Trophoblast cell (in vitro differentiated cells and primary cell): ENCODE measurements at regions not wholly inside any gene's neighbourhood (a gene's known extent, or its start where the extent isn't known, plus 50 kb on each side); places are given as distances from the start of the nearest gene placed in this dataset.

Experiments used
- DNase-seq, 2 donors: peaks; one replicate each; pipeline ENCODE4 v3.0.0-alpha.2; 2016
- H2AFZ ChIP-seq: 2 replicates; pipeline ENCODE4 v1.6.1; 2013; ENCODE audit warnings: low read length, moderate library complexity, mild to moderate bottlenecking; ENCODE audit not compliant: insufficient read depth, poor library complexity
- H2AK5ac ChIP-seq: 2 replicates; pipeline ENCODE4 v1.6.1; 2013; ENCODE audit warnings: mild to moderate bottlenecking, low read length
- H2BK120ac ChIP-seq: 2 replicates; pipeline ENCODE4 v1.6.1; 2013; ENCODE audit warnings: low read length, mild to moderate bottlenecking, moderate library complexity; ENCODE audit not compliant: insufficient read depth, poor library complexity
- H2BK12ac ChIP-seq: 2 replicates; pipeline ENCODE4 v1.6.1; 2013; ENCODE audit warnings: mild to moderate bottlenecking, low read length, moderate library complexity
- H2BK5ac ChIP-seq: 2 replicates; pipeline ENCODE4 v1.6.1; 2013; ENCODE audit warnings: low read length, low read depth, moderate library complexity, mild to moderate bottlenecking; ENCODE audit not compliant: poor library complexity
- H3K14ac ChIP-seq: 2 replicates; pipeline ENCODE4 v1.6.1; 2013; ENCODE audit warnings: mild to moderate bottlenecking, low read length
- H3K18ac ChIP-seq: 2 replicates; pipeline ENCODE4 v1.6.1; 2013; ENCODE audit warnings: mild to moderate bottlenecking, low read length
- H3K23ac ChIP-seq: 2 replicates; pipeline ENCODE4 v1.6.1; 2013; ENCODE audit warnings: low read length
- H3K27ac ChIP-seq: 2 replicates; pipeline ENCODE4 v1.5.1; 2013; ENCODE audit warnings: low read depth, mild to moderate bottlenecking, inconsistent platforms, low read length, moderate library complexity
- H3K27me3 ChIP-seq: 2 replicates; pipeline ENCODE4 v1.6.1; 2013; ENCODE audit warnings: inconsistent platforms, mild to moderate bottlenecking, low read length, moderate library complexity; ENCODE audit not compliant: insufficient read depth
- H3K36me3 ChIP-seq, 2 experiments: 1 replicate in 1 of 2; 2 replicates in 1 of 2; pipeline ENCODE4 v1.6.1; 2013; ENCODE audit warnings: low read length in 2 of 2, mild to moderate bottlenecking in 2 of 2, moderate library complexity in 1 of 2; ENCODE audit not compliant: insufficient read depth in 2 of 2, control insufficient read depth in 1 of 2
- H3K4ac ChIP-seq: 2 replicates; pipeline ENCODE4 v1.6.1; 2013; ENCODE audit warnings: low read depth, mild to moderate bottlenecking, low read length, moderate library complexity
- H3K4me1 ChIP-seq, 2 experiments: 1 replicate in 1 of 2; 2 replicates in 1 of 2; pipeline ENCODE4 v1.6.1; 2013; ENCODE audit warnings: low read length in 2 of 2, mild to moderate bottlenecking in 2 of 2, moderate library complexity in 1 of 2; ENCODE audit not compliant: insufficient read depth in 2 of 2, control insufficient read depth in 1 of 2
- H3K4me2 ChIP-seq: 2 replicates; pipeline ENCODE4 v1.6.1; 2013; ENCODE audit warnings: inconsistent platforms, mild to moderate bottlenecking, low read length, moderate library complexity
- H3K4me3 ChIP-seq: 2 replicates; pipeline ENCODE4 v1.5.1; 2013; ENCODE audit warnings: mild to moderate bottlenecking, low read depth, low read length, inconsistent platforms
- H3K79me1 ChIP-seq: one replicate; pipeline ENCODE4 v1.6.1; 2013; ENCODE audit warnings: low read length
- H3K79me2 ChIP-seq: 2 replicates; pipeline ENCODE4 v1.6.1; 2013; ENCODE audit warnings: low read length, mild to moderate bottlenecking; ENCODE audit not compliant: control insufficient read depth, insufficient read depth, poor library complexity
- H3K9ac ChIP-seq: 2 replicates; pipeline ENCODE4 v1.6.1; 2013; ENCODE audit warnings: mild to moderate bottlenecking, low read length
- H3K9me3 ChIP-seq: 2 replicates; pipeline ENCODE4 v1.6.1; 2013; ENCODE audit warnings: low read depth, mild to moderate bottlenecking, control low read depth, inconsistent platforms, low read length; ENCODE audit not compliant: insufficient read depth
- H4K12ac ChIP-seq: 2 replicates; pipeline ENCODE4 v1.6.1; 2013; ENCODE audit warnings: low read depth, mild to moderate bottlenecking, low read length, moderate library complexity
- H4K8ac ChIP-seq: 2 replicates; pipeline ENCODE4 v1.6.1; 2013; ENCODE audit warnings: low read depth, mild to moderate bottlenecking, low read length, moderate library complexity
- H4K91ac ChIP-seq: one replicate; pipeline ENCODE4 v1.6.1; 2013; ENCODE audit warnings: low read depth, mild to moderate bottlenecking, low read length, moderate library complexity
- WGBS: extraction: QIAGEN DNeasy Blood & Tissue Kit; methylation state at CpG from one replicate; pipeline ENCODE4 v1.1.7; 2013; ENCODE audit warnings: missing lambda C conversion rate; ENCODE audit not compliant: insufficient read length, insufficient coverage; ENCODE audit errors: extremely low coverage; 5-methylcytosine and 5-hydroxymethylcytosine counted together

DNA sequence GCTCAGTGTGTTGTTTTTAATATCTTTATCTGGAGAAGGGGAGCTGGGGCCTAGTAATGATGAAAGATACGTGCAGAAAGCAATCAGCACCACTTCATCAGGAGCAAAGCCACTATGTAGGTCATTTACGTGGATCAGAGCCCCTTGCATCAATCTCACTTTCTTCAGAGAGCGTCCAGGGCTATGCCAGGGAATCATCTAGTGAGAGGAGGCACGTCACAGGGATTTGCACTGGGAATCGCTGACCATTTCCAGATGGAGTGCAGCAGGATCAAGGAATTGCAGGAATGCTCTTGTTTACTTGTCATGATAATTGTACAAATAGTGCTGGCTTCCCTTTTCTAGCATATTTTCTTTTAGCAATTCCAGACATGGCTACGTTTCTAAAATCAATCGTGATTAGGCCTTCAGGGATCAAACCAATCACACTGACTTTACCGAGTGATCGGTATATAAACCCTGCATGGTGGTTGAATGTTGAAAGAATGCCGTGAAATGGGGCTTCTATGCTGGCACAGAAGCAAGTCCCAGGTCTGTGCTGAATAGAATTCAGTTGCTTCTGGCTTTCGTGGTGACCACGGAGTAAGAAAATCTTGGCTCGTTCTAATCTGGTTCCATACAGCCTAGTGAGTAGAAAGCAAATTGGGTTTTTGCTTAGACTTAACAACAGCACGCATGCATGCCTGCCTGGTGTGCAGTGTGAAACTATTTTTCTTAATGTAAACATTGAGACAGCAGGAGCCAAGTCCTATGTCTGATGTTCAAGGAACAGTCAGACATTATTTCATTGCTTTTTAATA is 122.8 kb downstream of the TMEM200C start:
- Histone ChIP-seq H3K27me3 (no peaks in the 10 kb centered on the region), H2BK120ac (no peak overlapping the region), H2BK12ac (no peak overlapping the region), H3K36me3 (no peaks in the 10 kb centered on the region), H3K79me1 (no peaks in the 10 kb centered on the region), H4K12ac (no peak overlapping the region), H3K4me3 (no peak overlapping the region), H3K9ac (no peak overlapping the region), H3K9me3 (no peaks in the 10 kb centered on the region), H3K18ac (no peak overlapping the region), H2BK5ac (no peak overlapping the region), H3K4ac (no peak overlapping the region), H4K91ac (no peak overlapping the region), H3K79me2 (no peaks in the 10 kb centered on the region), H4K8ac (no peak overlapping the region), H3K4me2 (no peak overlapping the region), H2AK5ac (no peak overlapping the region), H3K27ac (no peak overlapping the region), H3K4me1 (peaks cover 0 to 11% of the 10 kb centered on the region in 2 experiments), H2AFZ (no peak overlapping the region), H3K14ac (no peak overlapping the region), H3K23ac (no peak overlapping the region)
- WGBS: no CpG with 5 or more reads among the region's 14 CpGs
- no peak for DNase-seq

DNA sequence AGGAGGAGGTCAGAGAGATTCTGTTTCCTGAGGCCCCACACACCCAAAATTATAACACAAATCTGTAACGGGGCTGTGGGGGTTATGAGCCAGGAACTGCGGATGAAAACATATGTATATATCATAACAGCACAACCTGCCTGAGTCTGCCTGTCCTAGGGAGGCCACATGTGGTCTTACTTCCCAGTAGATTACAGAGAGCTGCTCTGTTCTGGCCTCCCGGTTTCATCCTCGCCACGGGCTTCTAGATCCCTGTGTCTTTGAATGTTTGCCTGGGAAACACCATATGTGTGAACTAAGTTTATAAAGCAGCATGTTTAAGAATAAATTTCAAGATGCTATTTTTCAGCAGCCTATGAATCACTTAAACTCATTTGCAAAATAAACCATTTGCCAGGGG is 124.0 kb downstream of the TMEM200C start:
- no CpG with 5 or more reads among the region's 5 CpGs for WGBS

DNA sequence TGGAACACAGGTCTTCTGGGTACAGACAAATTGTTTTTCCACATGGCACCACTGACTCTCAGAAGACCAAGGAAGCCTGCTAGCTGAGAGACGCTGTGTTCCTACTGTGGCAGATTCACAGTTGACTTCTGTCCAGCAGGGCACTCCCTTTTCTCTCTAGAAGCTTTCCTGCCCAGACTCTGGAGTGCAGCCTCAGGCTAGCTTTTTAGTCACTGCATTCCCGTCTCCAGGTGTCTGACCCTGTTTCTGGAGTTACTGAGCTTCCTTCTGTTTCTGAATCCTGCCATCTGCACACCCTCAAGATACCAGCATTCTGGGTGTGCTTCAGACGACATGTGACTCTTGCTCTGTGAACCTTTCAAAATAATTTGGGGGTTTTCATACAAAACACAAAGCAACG is 125.1 kb downstream of the TMEM200C start:
- no peak overlapping the region for H2AFZ ChIP-seq
- peak overlapping the region; percentile 17 for H3K4me2 ChIP-seq
- H3K27me3 ChIP-seq: no peaks in the 10 kb centered on the region
- no peak overlapping the region for H2BK5ac ChIP-seq
- H4K91ac ChIP-seq: no peak overlapping the region
- H4K8ac ChIP-seq: no peak overlapping the region
- no peaks in the 10 kb centered on the region for H3K79me1 ChIP-seq
- H3K23ac ChIP-seq: no peak overlapping the region
- no peak overlapping the region for H3K4ac ChIP-seq
- no peak overlapping the region for H2BK120ac ChIP-seq
- no peak overlapping the region for H2AK5ac ChIP-seq
- H3K4me3 ChIP-seq: no peak overlapping the region
- H3K9me3 ChIP-seq: no peaks in the 10 kb centered on the region
- peaks cover 0 to 11% of the 10 kb centered on the region in 2 experiments for H3K4me1 ChIP-seq
- no peak overlapping the region for H2BK12ac ChIP-seq
- H3K14ac ChIP-seq: no peak overlapping the region
- H4K12ac ChIP-seq: no peak overlapping the region
- H3K36me3 ChIP-seq: no peaks in the 10 kb centered on the region
- H3K9ac ChIP-seq: no peak overlapping the region
- DNase-seq: peak; percentile 37 to 67
- H3K18ac ChIP-seq: no peak overlapping the region
- H3K27ac ChIP-seq: no peak overlapping the region
- no peaks in the 10 kb centered on the region for H3K79me2 ChIP-seq
- WGBS: no CpG with 5 or more reads among the region's 4 CpGs

More for the DNA sequence above, 124.0 kb downstream of the TMEM200C start:
- H3K4ac ChIP-seq: no peak overlapping the region
- H3K79me2 ChIP-seq: no peaks in the 10 kb centered on the region
- no peaks in the 10 kb centered on the region for H3K9me3 ChIP-seq
- H3K23ac ChIP-seq: no peak overlapping the region
- H3K27ac ChIP-seq: no peak overlapping the region
- no peak overlapping the region for H2AFZ ChIP-seq
- H3K79me1 ChIP-seq: no peaks in the 10 kb centered on the region
- H4K8ac ChIP-seq: no peak overlapping the region
- no peaks in the 10 kb centered on the region for H3K27me3 ChIP-seq
- no peak overlapping the region for H3K14ac ChIP-seq
- peaks cover 0 to 11% of the 10 kb centered on the region in 2 experiments for H3K4me1 ChIP-seq
- no peak for DNase-seq
- no peak overlapping the region for H4K12ac ChIP-seq
- H2BK5ac ChIP-seq: no peak overlapping the region
- no peak overlapping the region for H2BK120ac ChIP-seq
- no peak overlapping the region for H3K4me2 ChIP-seq
- no peaks in the 10 kb centered on the region for H3K36me3 ChIP-seq
- peak overlapping the region; percentile 26 for H2BK12ac ChIP-seq
- H3K9ac ChIP-seq: no peak overlapping the region
- no peak overlapping the region for H4K91ac ChIP-seq
- no peak overlapping the region for H3K4me3 ChIP-seq
- no peak overlapping the region for H2AK5ac ChIP-seq
- no peak overlapping the region for H3K18ac ChIP-seq

DNA sequence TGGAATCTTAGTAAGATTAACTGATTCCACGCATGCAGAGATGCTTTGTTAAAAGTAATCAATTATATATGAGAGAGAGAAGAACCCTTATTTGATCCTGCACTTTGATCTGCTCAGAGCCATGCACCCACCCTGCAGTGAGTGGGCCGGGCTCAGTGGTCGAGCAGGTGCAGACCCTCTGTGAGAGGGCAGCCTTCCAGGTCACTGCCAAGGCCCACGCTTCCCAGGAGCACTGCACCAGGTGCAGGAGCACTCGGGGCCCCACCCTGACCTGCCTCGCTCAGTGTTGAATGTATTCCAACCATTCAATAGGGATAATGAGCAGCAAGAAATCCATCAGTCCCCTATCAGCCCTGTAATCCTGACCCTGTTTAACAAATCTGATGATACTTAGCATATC is 126.9 kb downstream of the TMEM200C start:
- no peak overlapping the region for H2BK120ac ChIP-seq
- no peak overlapping the region for H3K14ac ChIP-seq
- no peaks in the 10 kb centered on the region for H3K36me3 ChIP-seq
- no peak overlapping the region for H3K4me2 ChIP-seq
- H3K79me2 ChIP-seq: no peaks in the 10 kb centered on the region
- DNase-seq: no peak
- no CpG with 5 or more reads among the region's 6 CpGs for WGBS
- H3K4me1 ChIP-seq: peaks cover 0 to 11% of the 10 kb centered on the region in 2 experiments
- H2BK5ac ChIP-seq: no peak overlapping the region
- H3K79me1 ChIP-seq: no peaks in the 10 kb centered on the region
- no peak overlapping the region for H2BK12ac ChIP-seq
- no peaks in the 10 kb centered on the region for H3K27me3 ChIP-seq
- no peaks in the 10 kb centered on the region for H3K9me3 ChIP-seq
- no peak overlapping the region for H3K4ac ChIP-seq
- no peak overlapping the region for H3K18ac ChIP-seq
- H4K91ac ChIP-seq: no peak overlapping the region
- H3K9ac ChIP-seq: no peak overlapping the region
- no peak overlapping the region for H2AFZ ChIP-seq
- no peak overlapping the region for H4K8ac ChIP-seq
- H3K27ac ChIP-seq: no peak overlapping the region
- no peak overlapping the region for H3K4me3 ChIP-seq
- no peak overlapping the region for H3K23ac ChIP-seq
- no peak overlapping the region for H4K12ac ChIP-seq
- H2AK5ac ChIP-seq: no peak overlapping the region
